ENCODE measurements at regions not wholly inside any gene's neighbourhood (a gene's known extent, or its start where the extent isn't known, plus 50 kb on each side); places are given as distances from the start of the nearest gene placed in this dataset.

DNA sequence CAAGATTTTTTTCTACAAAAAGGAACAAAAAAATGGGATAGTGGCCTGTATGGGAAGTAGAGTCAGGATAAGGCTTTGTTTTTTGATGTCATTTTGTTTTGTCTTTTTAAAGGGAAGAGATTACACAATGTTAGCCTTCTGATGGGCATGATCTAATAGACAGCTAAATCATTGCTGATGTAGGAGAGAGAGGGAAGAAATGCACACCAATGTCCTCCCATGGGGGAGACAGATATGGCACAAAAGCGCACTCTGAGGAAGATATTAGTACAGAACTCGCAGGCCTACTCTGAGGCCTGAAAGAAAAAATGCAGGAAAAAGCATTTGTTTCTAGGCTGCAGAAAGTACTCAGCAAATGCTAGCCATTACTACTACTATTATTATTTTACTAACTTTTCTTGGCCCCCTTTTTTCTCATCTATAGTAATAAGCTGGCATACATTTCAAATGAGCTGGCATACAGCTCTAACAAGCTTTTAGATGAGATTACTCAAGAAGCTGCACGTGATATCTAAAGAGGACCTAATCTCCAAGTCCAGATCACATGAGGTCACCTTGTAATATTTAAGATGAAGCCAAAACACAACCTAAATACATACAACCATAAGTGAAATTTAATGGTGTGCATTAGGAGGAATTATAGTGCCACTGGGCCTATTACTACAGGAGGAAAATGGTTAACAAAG is 269.4 kb upstream of the TANK start:
- no peak for DNase-seq
- in situ Hi-C loops (cut with MboI; ENCODE audit: low pct_unique_long_range_greater_than_20kb, low sequenced_read_pairs), result no loop called here

DNA sequence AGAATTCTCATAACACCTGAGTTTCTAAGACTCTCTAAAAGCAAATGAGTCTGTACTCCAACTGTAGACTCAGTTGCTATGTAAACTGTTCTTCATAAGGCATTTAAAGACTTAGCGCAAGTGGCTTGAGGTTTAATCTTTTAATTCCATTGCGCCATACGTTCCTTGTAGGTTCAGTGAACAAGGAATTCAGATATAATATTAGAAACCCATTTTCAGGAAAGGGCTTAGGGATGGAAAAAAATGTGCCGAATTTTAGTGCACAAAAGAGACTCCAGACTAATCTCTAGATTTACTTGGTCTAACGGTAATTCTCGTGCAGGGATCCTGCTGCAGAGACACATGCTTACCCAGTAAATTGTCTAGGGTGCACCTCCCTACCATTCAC is 268.9 kb upstream of the TANK start:
- in situ Hi-C loops (cut with MboI; ENCODE audit: low pct_unique_long_range_greater_than_20kb, low sequenced_read_pairs), result no loop called here
- DNase-seq, result no peak

DNA sequence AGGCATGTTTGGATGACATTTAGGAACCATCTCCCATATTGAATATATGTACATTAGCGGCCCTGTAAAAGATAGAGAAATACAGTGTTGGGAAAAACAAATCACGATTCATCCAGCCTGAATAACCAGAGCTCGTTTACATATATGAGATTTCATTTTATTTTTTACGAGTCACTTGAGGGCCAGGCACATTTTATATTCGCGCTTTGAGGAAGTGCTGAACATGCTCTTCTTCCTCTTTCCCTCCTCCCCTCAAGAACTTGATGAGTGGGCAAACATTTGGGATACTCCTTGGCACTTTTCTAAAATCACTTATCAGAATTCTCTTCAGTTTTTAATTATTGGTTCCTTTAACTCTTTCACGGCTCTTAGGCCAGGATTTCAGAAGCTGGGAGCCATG is 268.0 kb upstream of the TANK start:
- in situ Hi-C loops (cut with MboI; ENCODE audit: low pct_unique_long_range_greater_than_20kb, low sequenced_read_pairs), result no loop called here
- peak; percentile 22 for DNase-seq

DNA sequence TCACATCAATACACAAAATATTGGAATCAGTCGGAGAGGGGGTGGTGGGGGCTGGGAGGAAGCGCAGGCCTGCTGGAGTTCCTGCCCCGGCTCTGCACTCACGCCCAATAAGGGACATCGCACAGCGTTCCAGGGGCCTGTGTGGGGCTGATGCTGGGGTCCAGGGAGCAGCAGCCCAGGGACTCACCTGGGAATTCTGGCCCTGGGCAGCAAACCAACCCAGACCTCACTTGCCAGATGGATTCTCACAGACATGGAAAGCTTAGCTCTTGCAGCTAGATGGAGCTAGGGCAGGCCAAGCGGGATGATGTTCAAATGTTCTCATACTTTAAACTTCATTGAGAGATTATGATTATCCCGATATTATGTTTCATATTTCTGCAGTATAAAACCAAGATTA is 266.6 kb upstream of the TANK start:
- DNase-seq, result no peak
- in situ Hi-C loops (cut with MboI; ENCODE audit: low pct_unique_long_range_greater_than_20kb, low sequenced_read_pairs), result no loop called here

DNA sequence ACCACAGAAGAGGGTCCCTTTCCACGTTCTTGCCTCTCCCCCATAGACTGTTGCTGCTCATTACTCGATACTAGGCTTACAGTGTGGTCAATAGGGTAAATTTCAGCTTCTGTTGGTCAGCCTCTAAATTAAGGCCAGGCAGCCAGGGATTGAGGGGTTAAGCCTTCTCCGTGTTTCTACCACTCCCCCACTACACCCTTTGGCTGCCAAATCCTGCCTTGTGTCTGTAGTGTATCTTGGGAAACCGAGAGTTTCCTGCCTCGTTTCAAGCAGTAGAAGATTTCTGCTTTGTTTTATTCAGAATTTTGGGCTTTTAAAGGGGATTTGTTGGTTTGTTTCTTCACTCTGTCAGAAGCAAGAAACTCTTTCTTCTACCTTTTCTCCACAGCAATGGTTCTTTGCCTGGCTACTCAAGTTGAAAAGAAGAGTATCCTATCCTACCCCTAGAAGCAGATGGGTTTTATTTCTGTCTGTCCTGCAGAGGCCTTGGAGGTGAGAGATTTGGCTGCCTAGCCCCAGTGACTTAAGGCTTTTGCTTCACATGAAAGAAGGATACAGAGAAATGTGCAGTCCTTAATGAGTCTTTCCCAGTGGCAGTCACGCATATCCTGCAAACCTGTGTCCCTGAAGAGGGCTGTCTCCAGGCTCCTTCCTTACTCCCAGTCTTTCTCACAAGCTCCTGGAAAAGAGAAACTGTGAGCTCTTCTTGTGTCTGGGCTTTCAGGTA is 261.5 kb upstream of the TANK start:
- DNase-seq, result no peak
- in situ Hi-C loops (cut with MboI; ENCODE audit: low pct_unique_long_range_greater_than_20kb, low sequenced_read_pairs), result no loop called here

DNA sequence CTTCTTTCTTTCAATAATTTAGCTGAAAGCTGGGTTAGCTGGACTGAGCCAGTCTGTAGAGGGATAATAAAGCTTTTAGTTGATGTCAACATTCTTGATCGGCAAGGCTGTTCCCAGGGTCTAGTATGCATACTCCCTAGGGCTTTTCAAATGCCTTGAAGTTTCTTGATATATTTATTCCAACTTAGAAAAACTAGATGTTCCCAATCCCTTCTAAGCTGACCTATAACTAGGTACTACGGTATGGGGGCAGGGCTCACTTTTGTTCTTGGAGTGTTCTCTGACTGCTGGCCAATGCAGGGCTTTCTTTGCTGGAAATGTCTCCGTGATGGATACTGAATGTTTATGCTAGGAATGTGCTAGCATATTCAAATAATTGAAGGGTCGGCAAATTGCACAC is 258.6 kb upstream of the TANK start:
- in situ Hi-C loops (cut with MboI; ENCODE audit: low pct_unique_long_range_greater_than_20kb, low sequenced_read_pairs), result no loop called here
- no peak for DNase-seq

DNA sequence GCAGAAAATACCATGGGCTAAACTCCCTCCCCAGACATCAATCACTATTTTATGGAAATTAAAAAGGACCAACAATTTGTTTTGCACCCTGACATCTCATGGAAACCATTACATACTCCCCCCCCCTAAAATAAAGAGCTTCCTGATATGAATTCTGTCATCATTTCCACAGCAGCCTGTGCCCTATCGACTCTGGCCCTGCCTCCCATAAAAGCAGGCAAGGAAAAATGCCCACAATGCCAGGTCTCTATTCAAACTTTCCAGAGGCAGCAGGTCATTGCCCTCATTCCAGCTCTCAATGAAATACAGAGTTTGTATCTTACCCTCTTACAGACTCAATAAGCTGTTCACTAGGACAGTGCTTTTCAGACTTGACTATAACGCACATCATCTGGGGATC is 254.4 kb upstream of the TANK start:
- DNase-seq, result no peak
- in situ Hi-C loops (cut with MboI; ENCODE audit: low pct_unique_long_range_greater_than_20kb, low sequenced_read_pairs), result no loop called here

DNA sequence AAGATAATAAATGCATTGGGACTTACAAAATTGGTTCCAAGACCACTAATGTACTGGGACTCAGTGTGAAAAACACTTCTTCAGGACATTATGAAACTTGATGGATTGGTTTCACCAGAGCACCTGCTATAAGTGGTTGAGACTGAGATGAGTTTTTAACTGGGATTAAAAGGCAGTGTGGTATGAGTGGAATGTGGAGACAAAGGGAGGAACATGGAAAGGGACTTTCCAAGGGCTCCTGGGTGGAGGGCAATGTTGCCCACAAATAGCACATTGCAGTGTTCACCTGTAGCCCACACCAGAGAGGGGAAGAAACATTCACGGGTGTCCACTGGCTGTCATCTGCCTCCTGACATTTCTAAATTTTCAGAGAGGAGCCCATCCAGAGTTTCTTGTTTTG is 253.3 kb upstream of the TANK start:
- in situ Hi-C loops (cut with MboI; ENCODE audit: low pct_unique_long_range_greater_than_20kb, low sequenced_read_pairs), result no loop called here

DNA sequence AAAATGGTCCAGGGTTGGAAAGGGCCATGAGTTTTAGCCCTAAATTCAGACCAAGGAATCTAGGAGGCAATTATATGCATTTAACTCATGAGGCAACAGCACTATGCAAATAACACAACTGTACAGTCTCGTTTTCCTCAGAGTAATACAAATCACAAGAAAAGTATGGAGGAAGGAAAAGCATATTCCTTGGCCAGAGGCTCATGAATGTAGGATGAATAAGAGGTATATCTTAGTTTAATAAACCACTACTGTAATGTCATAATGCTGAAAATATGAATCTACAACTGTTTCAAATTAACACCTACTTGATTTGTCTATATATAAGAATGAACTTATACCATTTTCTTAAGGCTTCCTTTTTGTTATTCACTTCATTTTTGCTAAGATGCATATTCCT is 252.5 kb upstream of the TANK start:
- no peak for DNase-seq
- in situ Hi-C loops (cut with MboI; ENCODE audit: low pct_unique_long_range_greater_than_20kb, low sequenced_read_pairs), result no loop called here

More for the DNA sequence above, 253.3 kb upstream of the TANK start:
- no peak for DNase-seq

DNA sequence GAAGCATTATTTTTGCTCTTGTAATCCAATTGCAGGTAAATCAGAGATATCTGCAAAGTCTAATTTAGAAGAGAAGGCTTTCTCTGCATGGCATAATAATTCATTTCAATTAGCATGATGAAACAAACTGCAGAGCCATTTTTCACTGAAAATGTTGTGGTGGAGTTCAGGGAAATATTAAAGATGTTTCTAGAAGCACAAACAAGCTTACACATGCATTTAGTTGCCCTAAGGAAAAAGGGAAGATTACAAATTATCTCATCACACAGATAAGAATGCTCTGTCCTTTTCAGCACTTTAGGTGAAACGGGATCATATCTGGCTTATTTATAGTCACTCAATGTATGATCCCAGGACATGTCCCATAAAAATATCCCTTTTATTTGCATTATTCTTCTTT is 252.1 kb upstream of the TANK start:
- no peak for DNase-seq
- in situ Hi-C loops (cut with MboI; ENCODE audit: low pct_unique_long_range_greater_than_20kb, low sequenced_read_pairs), result no loop called here

DNA sequence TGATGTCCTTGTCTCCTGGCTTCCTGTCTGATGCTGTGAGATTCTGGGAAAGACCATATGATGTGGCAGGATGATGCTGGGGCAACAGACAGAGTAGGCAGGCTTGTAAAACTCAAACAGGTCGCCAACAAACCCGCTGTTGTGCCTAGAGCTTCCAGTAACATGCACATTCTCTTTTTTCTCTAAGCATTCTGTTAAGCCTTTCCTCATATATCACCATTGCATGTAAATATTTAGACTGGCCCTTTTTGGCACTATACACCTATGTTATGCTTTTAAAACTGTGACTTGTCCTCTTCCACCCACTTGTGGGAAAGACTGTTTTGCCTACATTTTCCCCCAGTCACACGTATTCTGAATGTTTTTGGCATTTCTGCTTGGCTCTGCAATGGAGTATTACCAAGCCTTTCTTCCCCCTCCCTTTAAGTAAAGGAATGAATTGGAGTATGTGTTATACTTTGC is 250.4 kb upstream of the TANK start:
- in situ Hi-C loops (cut with MboI; ENCODE audit: low pct_unique_long_range_greater_than_20kb, low sequenced_read_pairs), result no loop called here
- DNase-seq, result no peak

DNA sequence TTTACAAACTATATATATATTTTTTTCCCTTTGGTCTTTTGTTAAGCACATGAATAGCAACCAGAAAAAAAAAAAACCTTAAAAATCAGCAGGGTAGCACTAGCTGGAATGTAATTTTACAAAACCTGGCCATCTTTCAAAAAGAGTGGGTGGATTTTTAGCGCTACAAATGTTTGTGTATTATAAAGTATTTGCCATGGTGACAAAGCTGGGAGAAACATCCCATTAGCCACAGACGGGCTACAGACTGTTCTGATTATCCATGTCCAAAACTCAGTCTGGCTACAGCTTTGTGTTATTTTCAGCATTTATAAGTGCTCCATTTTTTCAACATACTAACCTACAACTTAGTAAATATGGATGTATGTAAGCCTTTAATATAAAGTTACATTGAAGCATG is 249.5 kb upstream of the TANK start:
- DNase-seq, result no peak
- in situ Hi-C loops (cut with MboI; ENCODE audit: low pct_unique_long_range_greater_than_20kb, low sequenced_read_pairs), result no loop called here

DNA sequence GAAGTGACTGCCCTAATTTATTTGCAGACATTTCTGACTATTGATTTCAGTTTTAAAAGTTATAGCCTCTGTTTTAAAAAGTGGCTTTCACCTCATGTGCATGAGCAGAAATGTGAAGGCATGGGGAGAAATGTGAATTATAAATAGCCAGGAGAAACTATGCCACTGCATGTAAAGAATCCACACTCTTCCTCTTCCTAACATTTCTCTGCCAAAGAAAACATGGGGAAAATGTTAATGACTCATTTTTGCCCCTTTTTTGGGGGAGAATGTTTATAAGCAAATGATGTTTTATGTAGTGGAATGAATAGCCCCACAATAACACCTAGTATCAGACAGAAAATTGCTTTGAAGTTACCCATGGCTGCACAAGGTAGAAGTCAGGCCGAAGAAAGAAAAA is 249.0 kb upstream of the TANK start:
- in situ Hi-C loops (cut with MboI; ENCODE audit: low pct_unique_long_range_greater_than_20kb, low sequenced_read_pairs), result no loop called here
- no peak for DNase-seq

DNA sequence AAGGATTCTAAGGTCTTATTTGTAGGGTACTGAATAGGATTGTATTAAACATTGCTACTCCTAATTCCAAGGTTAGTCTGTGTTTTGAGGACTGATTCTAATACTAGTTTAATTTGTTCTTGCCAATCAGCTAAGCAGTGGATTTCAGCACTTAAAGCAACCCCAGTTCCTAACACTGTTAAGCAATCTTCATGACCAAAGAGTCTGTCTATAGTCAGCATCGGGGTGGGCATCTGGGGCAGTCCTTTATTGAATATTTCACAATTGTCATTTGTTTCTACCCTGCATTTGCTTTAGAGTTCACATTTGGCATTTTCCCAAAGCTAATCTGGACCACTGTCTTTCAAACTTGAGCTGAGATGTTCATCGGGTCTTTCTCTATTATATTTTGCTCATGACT is 248.0 kb upstream of the TANK start:
- DNase-seq, result no peak
- in situ Hi-C loops (cut with MboI; ENCODE audit: low pct_unique_long_range_greater_than_20kb, low sequenced_read_pairs), result no loop called here

DNA sequence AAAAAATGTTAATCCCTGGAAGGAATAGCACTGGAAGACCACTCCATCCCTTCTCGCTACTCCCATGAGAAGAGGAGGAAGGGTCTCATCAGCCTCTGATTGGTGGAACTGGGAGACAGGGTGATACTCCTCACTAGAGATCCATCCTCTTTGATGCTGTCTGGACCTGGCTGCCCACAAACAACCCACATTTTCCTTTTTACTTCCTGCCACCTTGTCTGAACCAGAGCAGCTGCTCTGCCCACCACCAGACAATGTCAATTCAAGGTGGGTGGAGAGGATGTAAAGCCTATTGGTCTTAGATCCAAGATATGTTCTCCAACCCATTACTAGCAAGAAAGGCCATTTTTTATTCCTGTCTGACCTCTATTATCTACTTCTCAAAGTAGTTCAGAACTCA is 246.9 kb upstream of the TANK start:
- in situ Hi-C loops (cut with MboI; ENCODE audit: low pct_unique_long_range_greater_than_20kb, low sequenced_read_pairs), result no loop called here

DNA sequence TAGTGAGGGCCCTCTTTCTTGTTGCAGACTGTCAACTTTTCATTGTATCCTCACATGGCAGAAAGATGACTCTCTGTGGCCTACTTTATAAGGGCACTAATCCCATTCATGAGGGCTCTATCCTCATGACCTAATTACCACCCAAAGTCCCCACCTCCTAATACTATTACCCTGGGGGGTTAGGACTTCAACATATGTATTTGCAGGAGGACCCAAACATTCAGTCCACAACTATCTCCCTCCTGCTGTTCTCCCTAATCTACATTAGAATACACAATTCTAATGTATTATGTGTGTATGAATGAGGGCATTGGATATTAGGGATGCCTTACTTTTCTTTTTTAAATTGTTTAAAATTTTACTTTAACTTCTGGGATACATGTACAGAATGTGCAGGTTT is 246.0 kb upstream of the TANK start:
- in situ Hi-C loops (cut with MboI; ENCODE audit: low pct_unique_long_range_greater_than_20kb, low sequenced_read_pairs), result no loop called here
- no peak for DNase-seq

More for the DNA sequence above, 246.9 kb upstream of the TANK start:
- DNase-seq, result no peak

DNA sequence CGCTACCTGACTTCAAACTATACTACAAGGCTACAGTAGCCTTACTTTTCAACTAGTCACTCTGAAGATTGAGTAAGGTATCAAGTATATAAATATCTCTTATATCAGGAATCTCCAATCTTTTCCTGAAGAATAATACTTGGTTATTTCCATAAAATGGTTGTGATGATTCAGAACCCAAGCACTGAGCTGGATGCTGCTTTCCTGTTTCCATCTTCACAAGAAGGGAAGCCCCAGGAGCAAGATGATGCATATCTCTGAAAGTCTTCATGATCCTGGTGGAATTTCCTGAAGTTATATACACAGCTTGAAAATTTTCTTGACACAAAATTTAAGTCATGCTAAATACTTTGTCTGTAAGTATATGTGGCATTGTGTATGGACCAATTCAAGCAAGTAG is 243.9 kb upstream of the TANK start:
- no peak for DNase-seq
- in situ Hi-C loops (cut with MboI; ENCODE audit: low pct_unique_long_range_greater_than_20kb, low sequenced_read_pairs), result no loop called here

DNA sequence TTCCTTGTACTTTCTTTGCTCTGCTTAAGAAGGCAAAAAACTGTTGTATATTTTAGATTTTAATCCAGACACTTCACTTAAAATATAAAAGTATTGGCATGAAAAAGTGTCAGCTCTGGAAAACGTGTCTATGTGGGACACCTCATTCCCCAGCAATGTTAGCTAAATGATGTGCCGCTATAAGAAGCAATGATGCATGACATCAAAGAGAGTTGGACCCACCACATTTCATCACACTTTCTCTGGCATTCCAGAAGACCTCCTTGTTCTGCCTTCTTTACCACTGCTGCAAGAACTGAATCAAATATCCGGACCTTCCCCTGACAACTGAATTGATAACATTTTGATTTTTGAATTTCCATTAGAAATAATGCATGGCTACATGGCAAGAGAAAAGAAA is 242.4 kb upstream of the TANK start:
- no peak for DNase-seq
- in situ Hi-C loops (cut with MboI; ENCODE audit: low pct_unique_long_range_greater_than_20kb, low sequenced_read_pairs), result no loop called here

DNA sequence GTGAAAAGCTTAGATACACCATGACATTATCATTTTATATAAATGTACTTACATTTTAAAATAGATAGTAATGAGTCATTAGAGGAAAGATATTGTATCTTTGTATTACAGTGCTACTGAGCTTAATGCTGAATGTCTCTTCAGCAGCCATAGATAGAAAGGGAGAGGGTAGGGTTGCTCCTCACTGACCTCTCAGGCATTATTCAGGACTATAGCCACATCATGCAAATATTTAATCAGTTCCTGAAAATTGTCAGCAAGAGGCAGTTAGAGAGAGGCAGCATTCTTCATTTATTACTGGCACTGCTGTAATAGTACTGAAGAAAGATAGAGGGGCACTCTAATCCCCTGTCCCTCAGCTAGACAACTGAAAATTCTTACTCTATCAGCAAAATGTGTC is 242.0 kb upstream of the TANK start:
- in situ Hi-C loops (cut with MboI; ENCODE audit: low pct_unique_long_range_greater_than_20kb, low sequenced_read_pairs), result no loop called here
- DNase-seq, result no peak

DNA sequence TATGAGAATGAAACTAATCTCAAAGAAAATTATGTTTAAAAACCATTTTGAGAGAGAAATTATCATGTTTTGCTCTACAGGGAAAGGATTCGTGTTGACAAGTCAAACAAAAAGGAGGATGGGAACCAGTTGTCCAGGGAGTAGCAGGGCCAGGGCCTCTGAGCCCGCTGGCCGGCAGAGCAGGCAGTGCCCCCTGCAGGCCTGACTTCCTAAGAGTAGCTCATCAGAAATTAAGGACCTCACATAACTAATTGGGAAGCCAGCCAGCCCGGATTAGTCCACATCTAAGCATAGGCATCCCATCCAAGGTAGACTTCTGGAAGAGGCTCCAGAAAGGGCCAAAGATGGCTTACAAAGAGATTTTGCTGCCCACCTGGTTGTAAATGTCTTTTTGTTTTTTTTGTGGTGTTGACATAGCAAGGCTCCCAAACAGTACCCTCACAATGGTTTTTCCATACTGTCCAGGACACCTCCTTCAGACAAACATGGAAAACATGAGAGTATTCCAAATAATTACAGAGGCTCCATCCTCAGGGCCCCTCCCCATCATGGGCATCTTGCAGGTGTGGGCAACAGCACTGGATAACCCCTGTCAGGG is 241.2 kb upstream of the TANK start:
- in situ Hi-C loops (cut with MboI; ENCODE audit: low pct_unique_long_range_greater_than_20kb, low sequenced_read_pairs), result no loop called here
- DNase-seq, result peak; percentile 28

DNA sequence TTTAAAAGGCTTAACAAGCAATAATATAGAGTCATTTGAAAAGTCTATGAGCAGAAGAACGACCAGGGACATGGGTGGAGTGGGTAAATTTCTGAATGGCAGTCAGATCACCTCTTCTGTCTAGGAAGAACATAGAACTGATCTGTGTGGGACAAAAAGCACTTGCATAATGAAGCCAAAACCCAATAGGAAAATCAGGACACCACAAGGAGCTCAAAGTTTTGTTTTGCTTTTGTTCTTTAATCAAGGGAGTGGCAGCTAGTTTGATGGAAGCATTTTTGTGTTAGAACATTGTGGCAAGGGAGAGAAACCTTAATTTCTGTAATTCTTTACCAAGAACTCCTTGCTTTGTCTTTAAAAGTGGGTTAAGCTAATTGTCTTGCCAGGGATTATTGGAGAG is 240.2 kb upstream of the TANK start:
- DNase-seq, result no peak
- in situ Hi-C loops (cut with MboI; ENCODE audit: low pct_unique_long_range_greater_than_20kb, low sequenced_read_pairs), result no loop called here
